GM18861 (cell line): ENCODE measurements at regions not wholly inside any gene's neighbourhood (a gene's known extent, or its start where the extent isn't known, plus 50 kb on each side); places are given as distances from the start of the nearest gene placed in this dataset.

Experiments used
- ATAC-seq: cut with Tn5 transposase; IDR thresholded peaks from one replicate; pipeline ENCODE4 v1.9.1; 2021; ENCODE audit not compliant: unreplicated experiment

GRCh38 chr15:87591582-87591981, 665.0 kb downstream of the NTRK3 start:
- ATAC-seq: no peak

- ATAC-seq: no peak
Observed at GRCh38 chr15:87591042-87591441, 665.5 kb downstream of the NTRK3 start.

GRCh38 chr15:87589134-87589533, 667.4 kb downstream of the NTRK3 start:
- ATAC-seq: no peak

GRCh38 chr15:87582169-87582568, 674.4 kb downstream of the NTRK3 start:
- ATAC-seq: no peak

GRCh38 chr15:87579537-87579936, 677.0 kb downstream of the NTRK3 start:
- no peak for ATAC-seq

GRCh38 chr15:87578776-87579175, 677.8 kb downstream of the NTRK3 start:
- ATAC-seq: no peak

GRCh38 chr15:87577336-87577735, 679.2 kb downstream of the NTRK3 start:
- no peak for ATAC-seq

GRCh38 chr15:87576486-87577176, 679.9 kb downstream of the NTRK3 start:
- ATAC-seq: no peak

- ATAC-seq: no peak
Observed at GRCh38 chr15:87575896-87576473, 680.6 kb downstream of the NTRK3 start.

GRCh38 chr15:87573534-87573933, 683.0 kb downstream of the NTRK3 start:
- ATAC-seq: no peak

GRCh38 chr15:87573039-87573438, 683.5 kb downstream of the NTRK3 start:
- ATAC-seq: no peak

GRCh38 chr15:87572381-87572910, 684.1 kb downstream of the NTRK3 start:
- no peak for ATAC-seq

- no peak for ATAC-seq
Observed at GRCh38 chr15:87570206-87570605, 686.3 kb downstream of the NTRK3 start.

GRCh38 chr15:87569581-87569980, 687.0 kb downstream of the NTRK3 start:
- no peak for ATAC-seq

- no peak for ATAC-seq
Observed at GRCh38 chr15:87567406-87568030, 689.0 kb downstream of the NTRK3 start.

GRCh38 chr15:87566236-87566635, 690.3 kb downstream of the NTRK3 start:
- no peak for ATAC-seq

- ATAC-seq: no peak
Observed at GRCh38 chr15:87564681-87565080, 691.9 kb downstream of the NTRK3 start.

GRCh38 chr15:87563869-87564268, 692.7 kb downstream of the NTRK3 start:
- ATAC-seq: no peak

GRCh38 chr15:87562203-87562602, 694.3 kb downstream of the NTRK3 start:
- no peak for ATAC-seq

GRCh38 chr15:87561641-87562040, 694.9 kb downstream of the NTRK3 start:
- no peak for ATAC-seq

GRCh38 chr15:87557881-87558280, 698.7 kb downstream of the NTRK3 start:
- ATAC-seq: no peak

GRCh38 chr15:87556886-87557285, 699.7 kb downstream of the NTRK3 start:
- ATAC-seq: no peak
